Stomach (tissue), 4 donors: ENCODE measurements at regions not wholly inside any gene's neighbourhood (a gene's known extent, or its start where the extent isn't known, plus 50 kb on each side); places are given as distances from the start of the nearest gene placed in this dataset.

Experiments
- EP300 ChIP-seq: sonication (generic); formaldehyde crosslinking; IDR thresholded peaks from one replicate; pipeline ENCODE4 v1.6.1; 2017; ENCODE audit warnings: antibody characterized with exemption
- POLR2A ChIP-seq, 4 donors: fragments of 450-650 bp; IDR thresholded peaks; one replicate each; pipeline ENCODE4 v1.6.1; 2016; ENCODE audit warnings: antibody characterized with exemption in 4 of 4, control low read depth in 2 of 4, mild to moderate bottlenecking in 1 of 4, moderate library complexity in 1 of 4
- POLR2AphosphoS5 ChIP-seq, 3 donors: sonication (generic); formaldehyde crosslinking; IDR thresholded peaks; one replicate each; pipeline ENCODE4 v1.6.1; 2016; ENCODE audit warnings: antibody characterized with exemption in 3 of 3
- TF ChIP-seq, protein P1 (sequence below), 7 experiments: fragments of 450-650 bp in 4 of 7; fragments of 200-600 bp in 3 of 7; sonication (generic) in 3 of 7; IDR thresholded peaks; one replicate each; pipeline ENCODE4 v1.5.1; 2016 to 2019; ENCODE audit warnings: antibody characterized with exemption in 7 of 7, control low read depth in 2 of 7, mild to moderate bottlenecking in 1 of 7

DNA sequence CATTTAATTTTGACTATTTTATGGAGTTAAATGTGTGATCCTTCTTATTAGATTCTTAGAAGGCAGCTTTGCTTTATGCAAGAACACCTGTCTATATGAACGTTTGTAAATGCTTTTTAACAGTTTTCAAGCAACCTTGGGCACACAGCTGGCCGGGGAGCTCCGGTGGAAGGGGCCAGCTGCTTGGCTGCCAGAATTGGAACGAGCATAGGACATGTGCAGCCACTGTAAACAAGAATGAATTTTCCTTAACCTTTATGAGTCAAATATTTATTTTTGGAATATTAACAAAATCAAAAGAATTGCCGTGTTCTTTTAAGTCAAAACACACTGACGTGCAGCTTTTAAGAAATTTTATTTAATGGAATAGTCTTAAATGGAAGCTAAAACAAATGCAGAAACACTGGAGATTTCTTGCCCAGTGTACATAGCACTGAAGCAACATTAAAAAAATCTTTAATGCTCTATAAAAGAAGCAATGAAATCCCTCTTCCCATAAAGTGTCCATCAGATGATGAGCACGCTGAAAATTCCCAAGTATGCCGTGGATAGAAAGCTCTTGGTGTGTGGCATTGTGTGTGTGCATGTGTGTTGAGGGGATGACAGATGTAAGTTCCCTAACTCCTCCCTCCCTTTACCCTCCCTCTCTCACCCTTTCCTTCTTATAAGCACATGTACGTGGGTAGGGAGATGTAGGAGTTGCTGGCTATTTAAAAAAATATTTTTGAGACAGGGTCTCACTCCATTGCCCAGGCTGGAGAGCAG lies 208.9 kb upstream of the EXOC2 start:
- TF ChIP-seq POLR2A (IDR thresholded peaks at IDR 0.05) (no peak), POLR2AphosphoS5 (IDR thresholded peaks at IDR 0.05) (no peak), EP300 (no peak)
- TF ChIP-seq, protein P1, sequence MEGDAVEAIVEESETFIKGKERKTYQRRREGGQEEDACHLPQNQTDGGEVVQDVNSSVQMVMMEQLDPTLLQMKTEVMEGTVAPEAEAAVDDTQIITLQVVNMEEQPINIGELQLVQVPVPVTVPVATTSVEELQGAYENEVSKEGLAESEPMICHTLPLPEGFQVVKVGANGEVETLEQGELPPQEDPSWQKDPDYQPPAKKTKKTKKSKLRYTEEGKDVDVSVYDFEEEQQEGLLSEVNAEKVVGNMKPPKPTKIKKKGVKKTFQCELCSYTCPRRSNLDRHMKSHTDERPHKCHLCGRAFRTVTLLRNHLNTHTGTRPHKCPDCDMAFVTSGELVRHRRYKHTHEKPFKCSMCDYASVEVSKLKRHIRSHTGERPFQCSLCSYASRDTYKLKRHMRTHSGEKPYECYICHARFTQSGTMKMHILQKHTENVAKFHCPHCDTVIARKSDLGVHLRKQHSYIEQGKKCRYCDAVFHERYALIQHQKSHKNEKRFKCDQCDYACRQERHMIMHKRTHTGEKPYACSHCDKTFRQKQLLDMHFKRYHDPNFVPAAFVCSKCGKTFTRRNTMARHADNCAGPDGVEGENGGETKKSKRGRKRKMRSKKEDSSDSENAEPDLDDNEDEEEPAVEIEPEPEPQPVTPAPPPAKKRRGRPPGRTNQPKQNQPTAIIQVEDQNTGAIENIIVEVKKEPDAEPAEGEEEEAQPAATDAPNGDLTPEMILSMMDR (IDR thresholded peaks at IDR 0.05): no peak
